GM12865 (cell line): ENCODE measurements at regions not wholly inside any gene's neighbourhood (a gene's known extent, or its start where the extent isn't known, plus 50 kb on each side); places are given as distances from the start of the nearest gene placed in this dataset.
"Not testable (repeated sequence)": the region's sequence is repeated elsewhere in the genome, so short reads cannot be mapped to it uniquely, and the experiment has no call there.

Experiments
- DNase-seq: peaks from one replicate; pipeline ENCODE4 v3.0.0; 2010; ENCODE audit warnings: low read depth
- H3K4me3 ChIP-seq: 2 replicates; pipeline ENCODE4 v1.5.1; 2011; ENCODE audit warnings: mild to moderate bottlenecking, low read depth, low read length, control low read depth
- CTCF ChIP-seq: IDR thresholded peaks from 2 replicates; pipeline ENCODE4 v1.5.1; 2011; ENCODE audit warnings: low read length, control low read depth, low read depth, inconsistent platforms; ENCODE audit not compliant: insufficient read depth; ENCODE audit errors: missing control alignments

- no peak for DNase-seq
- no peak overlapping the region for H3K4me3 ChIP-seq
- no peak for TF ChIP-seq CTCF
These were observed 64.7 kb upstream of the ITGB1 start for GRCh38 chr10:33022691-33023090.

- no peak for DNase-seq
- no peak for TF ChIP-seq CTCF
- no peak overlapping the region for H3K4me3 ChIP-seq
These were observed 64.1 kb upstream of the ITGB1 start for GRCh38 chr10:33022090-33022489.

GRCh38 chr10:33016988-33017387 lies 59.0 kb upstream of the ITGB1 start:
- no peak for DNase-seq
- no peak overlapping the region for H3K4me3 ChIP-seq
- TF ChIP-seq CTCF, result no peak

GRCh38 chr10:33015761-33016547 lies 57.9 kb upstream of the ITGB1 start:
- TF ChIP-seq CTCF, result no peak
- no peak overlapping the region for H3K4me3 ChIP-seq
- no peak for DNase-seq

GRCh38 chr10:33013331-33013730 lies 55.3 kb upstream of the ITGB1 start:
- not testable (repeated sequence) for DNase-seq, H3K4me3 ChIP-seq

- TF ChIP-seq CTCF, result no peak
- no peak for DNase-seq
- no peak overlapping the region for H3K4me3 ChIP-seq
These were observed 54.3 kb upstream of the ITGB1 start for GRCh38 chr10:33012306-33012705.

GRCh38 chr10:33010132-33011037 lies 52.4 kb upstream of the ITGB1 start:
- H3K4me3 ChIP-seq, result no peak overlapping the region
- DNase-seq, result no peak
- TF ChIP-seq CTCF, result no peak
